ENCODE measurements at regions not wholly inside any gene's neighbourhood (a gene's known extent, or its start where the extent isn't known, plus 50 kb on each side); places are given as distances from the start of the nearest gene placed in this dataset.
"Not testable (repeated sequence)": the region's sequence is repeated elsewhere in the genome, so short reads cannot be mapped to it uniquely, and the experiment has no call there.

DNA sequence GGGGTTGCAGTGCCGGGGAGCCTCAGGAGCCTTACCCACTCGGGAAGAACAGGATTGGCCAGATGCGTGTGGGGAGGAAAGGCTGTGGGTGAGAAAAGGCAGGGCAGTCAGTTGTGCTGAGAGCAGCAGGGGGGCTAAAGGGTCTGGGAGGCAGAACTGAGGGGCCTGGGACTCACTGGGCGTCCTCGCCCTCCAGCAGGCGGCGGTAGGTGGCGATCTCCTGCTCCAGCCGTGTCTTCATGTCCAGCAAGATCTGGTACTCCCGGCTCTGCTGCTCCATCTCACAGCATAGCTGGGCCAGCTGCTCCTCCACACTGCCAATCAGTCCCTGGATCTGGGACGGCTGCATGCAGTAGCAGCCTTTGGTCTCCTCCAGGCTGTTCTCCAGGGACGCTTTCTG is 140.2 kb downstream of the CCDC144A start:
- H2BK120ac ChIP-seq (ENCODE audit: low read depth, low read length, poor library complexity, severe bottlenecking) = not testable (repeated sequence)
- TF ChIP-seq, protein P1, sequence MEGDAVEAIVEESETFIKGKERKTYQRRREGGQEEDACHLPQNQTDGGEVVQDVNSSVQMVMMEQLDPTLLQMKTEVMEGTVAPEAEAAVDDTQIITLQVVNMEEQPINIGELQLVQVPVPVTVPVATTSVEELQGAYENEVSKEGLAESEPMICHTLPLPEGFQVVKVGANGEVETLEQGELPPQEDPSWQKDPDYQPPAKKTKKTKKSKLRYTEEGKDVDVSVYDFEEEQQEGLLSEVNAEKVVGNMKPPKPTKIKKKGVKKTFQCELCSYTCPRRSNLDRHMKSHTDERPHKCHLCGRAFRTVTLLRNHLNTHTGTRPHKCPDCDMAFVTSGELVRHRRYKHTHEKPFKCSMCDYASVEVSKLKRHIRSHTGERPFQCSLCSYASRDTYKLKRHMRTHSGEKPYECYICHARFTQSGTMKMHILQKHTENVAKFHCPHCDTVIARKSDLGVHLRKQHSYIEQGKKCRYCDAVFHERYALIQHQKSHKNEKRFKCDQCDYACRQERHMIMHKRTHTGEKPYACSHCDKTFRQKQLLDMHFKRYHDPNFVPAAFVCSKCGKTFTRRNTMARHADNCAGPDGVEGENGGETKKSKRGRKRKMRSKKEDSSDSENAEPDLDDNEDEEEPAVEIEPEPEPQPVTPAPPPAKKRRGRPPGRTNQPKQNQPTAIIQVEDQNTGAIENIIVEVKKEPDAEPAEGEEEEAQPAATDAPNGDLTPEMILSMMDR (conservative IDR thresholded peaks at IDR 0.05) = peak; percentile 50; the same call in 2 of the 3 replicates

More for the DNA sequence above, 140.2 kb downstream of the CCDC144A start:
- not testable (repeated sequence) for H3K4me3 Mint-ChIP-seq; H3K9me3 ChIP-seq (ENCODE audit: control insufficient read depth, low read depth, low read length); H2BK12ac ChIP-seq (ENCODE audit: insufficient read length, low read depth, low read length); H3K18ac ChIP-seq (ENCODE audit: insufficient read length, low read depth, low read length); H4K20me1 ChIP-seq (ENCODE audit: control insufficient read depth, insufficient read depth, insufficient read length); H3K23me2 ChIP-seq (ENCODE audit: insufficient read length, low read depth, low read length, poor library complexity, severe bottlenecking); H3K4me1 Mint-ChIP-seq; H3K36me3 Mint-ChIP-seq (ENCODE audit: insufficient read depth in 1 of 3, low read depth in 3 of 3); H3K56ac ChIP-seq (ENCODE audit: insufficient read length, low read depth, low read length); H3K79me2 ChIP-seq (ENCODE audit: insufficient read depth, low read length); H3K14ac ChIP-seq (ENCODE audit: insufficient read depth, low read length); H3T11ph ChIP-seq (ENCODE audit: low read length); H3K4me2 ChIP-seq (ENCODE audit: insufficient read depth, insufficient read length, low read length); H3K4me1 ChIP-seq (ENCODE audit: insufficient read depth, low read length); H4K5ac ChIP-seq (ENCODE audit: insufficient read length, low read depth, low read length); H2BK20ac ChIP-seq (ENCODE audit: low read depth, low read length, poor library complexity, severe bottlenecking); H3K27me3 Mint-ChIP-seq (ENCODE audit: low read depth); H3K4ac ChIP-seq (ENCODE audit: low read depth, low read length); H4K91ac ChIP-seq (ENCODE audit: insufficient read length, low read depth, low read length); H3K27me3 ChIP-seq (ENCODE audit: insufficient read depth, low read length); H2BK5ac ChIP-seq (ENCODE audit: insufficient read length, low read length); H3K9ac ChIP-seq (ENCODE audit: extremely low read depth, insufficient read length, low read length); H3K27ac ChIP-seq (ENCODE audit: insufficient read length, low read depth, low read length); H3K27ac Mint-ChIP-seq; H2AFZ ChIP-seq (ENCODE audit: low read length); DNase-seq; H4K8ac ChIP-seq (replicated peaks; ENCODE audit: insufficient read length, low read depth, low read length); H3K23ac ChIP-seq (ENCODE audit: insufficient read length, low read depth, low read length); H3K79me1 ChIP-seq (ENCODE audit: insufficient read depth, low read depth, low read length, poor library complexity, severe bottlenecking); H2BK15ac ChIP-seq (ENCODE audit: low read depth, low read length); H2AK5ac ChIP-seq (ENCODE audit: insufficient read length, low read length)
- H3K9me3 Mint-ChIP-seq = peaks cover 5 to 10% of the 10 kb centered on the region in 2 experiments
- no CpG with 5 or more reads among the region's 12 CpGs for WGBS (ENCODE audit: extremely low coverage, insufficient read length, low lambda C conversion rate)

Measured in H9 (cell line).